ENCODE measurements at regions not wholly inside any gene's neighbourhood (a gene's known extent, or its start where the extent isn't known, plus 50 kb on each side); places are given as distances from the start of the nearest gene placed in this dataset.

DNA sequence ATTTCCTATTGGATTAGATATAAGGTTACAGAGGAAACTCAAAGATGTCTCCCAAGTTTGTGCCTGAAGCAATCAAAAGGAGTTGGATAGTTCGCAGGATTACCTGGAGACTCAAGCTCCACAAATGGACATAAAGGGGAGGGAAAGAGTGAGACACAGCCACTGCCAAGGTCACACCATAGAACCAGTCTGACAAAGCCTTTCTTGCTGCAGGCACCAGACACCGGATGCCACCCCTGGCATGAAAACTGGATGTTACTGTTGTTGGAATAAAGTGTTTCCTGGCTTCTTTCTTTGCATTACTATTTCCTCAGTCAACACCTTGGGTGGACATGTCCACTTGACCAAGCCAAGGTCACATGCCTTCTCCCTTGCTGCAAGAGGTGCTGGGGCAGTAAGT lies 70.6 kb downstream of the SNRPE start:
- TF ChIP-seq, protein P1, sequence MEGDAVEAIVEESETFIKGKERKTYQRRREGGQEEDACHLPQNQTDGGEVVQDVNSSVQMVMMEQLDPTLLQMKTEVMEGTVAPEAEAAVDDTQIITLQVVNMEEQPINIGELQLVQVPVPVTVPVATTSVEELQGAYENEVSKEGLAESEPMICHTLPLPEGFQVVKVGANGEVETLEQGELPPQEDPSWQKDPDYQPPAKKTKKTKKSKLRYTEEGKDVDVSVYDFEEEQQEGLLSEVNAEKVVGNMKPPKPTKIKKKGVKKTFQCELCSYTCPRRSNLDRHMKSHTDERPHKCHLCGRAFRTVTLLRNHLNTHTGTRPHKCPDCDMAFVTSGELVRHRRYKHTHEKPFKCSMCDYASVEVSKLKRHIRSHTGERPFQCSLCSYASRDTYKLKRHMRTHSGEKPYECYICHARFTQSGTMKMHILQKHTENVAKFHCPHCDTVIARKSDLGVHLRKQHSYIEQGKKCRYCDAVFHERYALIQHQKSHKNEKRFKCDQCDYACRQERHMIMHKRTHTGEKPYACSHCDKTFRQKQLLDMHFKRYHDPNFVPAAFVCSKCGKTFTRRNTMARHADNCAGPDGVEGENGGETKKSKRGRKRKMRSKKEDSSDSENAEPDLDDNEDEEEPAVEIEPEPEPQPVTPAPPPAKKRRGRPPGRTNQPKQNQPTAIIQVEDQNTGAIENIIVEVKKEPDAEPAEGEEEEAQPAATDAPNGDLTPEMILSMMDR (IDR thresholded peaks at IDR 0.05; ENCODE audit: control extremely low read depth in 1 of 3, insufficient read depth in 1 of 3, low read depth in 1 of 3, low read length in 3 of 3): no peak
- TF ChIP-seq KDM5A (IDR thresholded peaks at IDR 0.05; ENCODE audit: low read length) (no peak), POLR2AphosphoS5 (IDR thresholded peaks at IDR 0.05; ENCODE audit: low read depth, low read length) (no peak), POLR2A (IDR thresholded peaks at IDR 0.05; ENCODE audit: control extremely low read depth in 1 of 2, low read depth in 2 of 2, low read length in 2 of 2) (no peak)
